DND-41 (cell line): ENCODE measurements at regions not wholly inside any gene's neighbourhood (a gene's known extent, or its start where the extent isn't known, plus 50 kb on each side); places are given as distances from the start of the nearest gene placed in this dataset.

Experiments
- ATAC-seq: fragments of 200-7000 bp; cut with Tn5 transposase; 3 replicates; pipeline ENCODE4 v1.9.1; 2021; ENCODE audit warnings: low read depth; ENCODE audit not compliant: insufficient read depth
- DNase-seq: peaks from one replicate; pipeline ENCODE4 v3.0.0-alpha.2; 2020
- H2AFZ ChIP-seq: 2 replicates; pipeline ENCODE4 v1.6.0; 2012; ENCODE audit warnings: low read depth, low read length
- H3K27ac ChIP-seq: 2 replicates; pipeline ENCODE4 v1.5.1; 2012; ENCODE audit warnings: low read length, inconsistent platforms
- H3K27me3 ChIP-seq: fragments of 200-600 bp; sonication (generic); 2 replicates; pipeline ENCODE4 v1.6.0; 2012; ENCODE audit warnings: low read length, mild to moderate bottlenecking, inconsistent platforms; ENCODE audit not compliant: insufficient read depth, poor library complexity
- H3K36me3 ChIP-seq: 2 replicates; pipeline ENCODE4 v1.5.1; 2012; ENCODE audit warnings: low read length, inconsistent platforms; ENCODE audit not compliant: insufficient read depth
- H3K4me1 ChIP-seq: 2 replicates; pipeline ENCODE4 v1.5.1; 2012; ENCODE audit warnings: mild to moderate bottlenecking, low read length; ENCODE audit not compliant: insufficient read depth
- H3K4me2 ChIP-seq: 2 replicates; pipeline ENCODE4 v1.6.0; 2012; ENCODE audit warnings: mild to moderate bottlenecking, moderate library complexity, low read length, inconsistent platforms; ENCODE audit not compliant: insufficient read depth
- H3K4me3 ChIP-seq, 2 experiments: fragments of 200-600 bp in 1 of 2; shearing (Covaris generic) in 1 of 2; 2 replicates each; pipeline ENCODE4 v1.5.1; 2012 to 2016; ENCODE audit warnings: inconsistent platforms in 2 of 2, low read length in 2 of 2, mild to moderate bottlenecking in 2 of 2, low read depth in 1 of 2, moderate library complexity in 1 of 2
- H3K79me2 ChIP-seq: 2 replicates; pipeline ENCODE4 v1.6.0; 2012; ENCODE audit warnings: low read length, inconsistent platforms; ENCODE audit not compliant: insufficient read depth
- H3K9ac ChIP-seq: 2 replicates; pipeline ENCODE4 v1.6.0; 2012; ENCODE audit warnings: low read depth, mild to moderate bottlenecking, inconsistent platforms, low read length, moderate library complexity
- H3K9me3 ChIP-seq: 2 replicates; pipeline ENCODE4 v1.5.1; 2012; ENCODE audit warnings: low read length, moderate library complexity, mild to moderate bottlenecking, inconsistent platforms; ENCODE audit not compliant: insufficient read depth, severe bottlenecking
- H4K20me1 ChIP-seq: 2 replicates; pipeline ENCODE4 v1.6.0; 2012; ENCODE audit warnings: low read length; ENCODE audit not compliant: insufficient read depth
- EZH2 ChIP-seq: IDR thresholded peaks from 3 replicates; pipeline ENCODE4 v1.6.1; 2012; ENCODE audit warnings: borderline replicate concordance, low read depth, mild to moderate bottlenecking, moderate library complexity, low read length, inconsistent platforms; ENCODE audit not compliant: severe bottlenecking
- TF ChIP-seq, protein P1 (sequence below): IDR thresholded peaks from 2 replicates; pipeline ENCODE4 v1.5.1; 2012; ENCODE audit warnings: borderline replicate concordance, low read length, moderate library complexity, mild to moderate bottlenecking; ENCODE audit not compliant: poor library complexity, severe bottlenecking; ENCODE audit errors: extremely low read depth

DNA sequence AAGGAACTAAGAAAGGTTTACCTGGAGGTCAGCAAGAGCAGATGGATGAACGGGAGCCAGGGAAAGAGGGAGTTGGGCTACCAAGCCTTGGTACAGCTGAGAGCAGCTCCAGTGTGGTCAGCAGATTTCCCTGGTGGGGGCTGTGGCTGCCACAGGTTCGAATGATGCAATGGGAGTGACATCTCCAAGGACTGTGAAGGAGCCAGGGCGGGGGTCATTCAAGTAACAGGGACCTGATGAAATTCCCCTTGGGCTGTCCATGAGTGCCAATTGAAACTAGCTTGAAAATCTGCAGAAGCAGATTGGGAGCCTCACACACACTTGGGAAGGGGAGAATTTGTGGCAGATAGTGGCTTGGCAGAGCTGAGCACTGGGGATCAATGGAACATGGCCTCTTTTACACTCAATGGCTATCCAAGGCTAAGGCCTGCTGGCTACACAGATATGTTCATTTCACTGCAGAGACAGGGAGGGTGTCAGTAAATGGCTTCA is 247.0 kb upstream of the ECI2 start:
- Histone ChIP-seq H3K9me3 (peaks cover 9% of the 10 kb centered on the region), H3K36me3 (no peaks in the 10 kb centered on the region), H3K27me3 (no peaks in the 10 kb centered on the region), H3K4me2 (no peak overlapping the region), H3K9ac (no peak overlapping the region), H3K4me3 (no peak overlapping the region), H3K27ac (no peak overlapping the region), H3K79me2 (no peaks in the 10 kb centered on the region), H3K4me1 (no peaks in the 10 kb centered on the region), H4K20me1 (no peaks in the 10 kb centered on the region), H2AFZ (no peak overlapping the region)
- TF ChIP-seq, protein P1, sequence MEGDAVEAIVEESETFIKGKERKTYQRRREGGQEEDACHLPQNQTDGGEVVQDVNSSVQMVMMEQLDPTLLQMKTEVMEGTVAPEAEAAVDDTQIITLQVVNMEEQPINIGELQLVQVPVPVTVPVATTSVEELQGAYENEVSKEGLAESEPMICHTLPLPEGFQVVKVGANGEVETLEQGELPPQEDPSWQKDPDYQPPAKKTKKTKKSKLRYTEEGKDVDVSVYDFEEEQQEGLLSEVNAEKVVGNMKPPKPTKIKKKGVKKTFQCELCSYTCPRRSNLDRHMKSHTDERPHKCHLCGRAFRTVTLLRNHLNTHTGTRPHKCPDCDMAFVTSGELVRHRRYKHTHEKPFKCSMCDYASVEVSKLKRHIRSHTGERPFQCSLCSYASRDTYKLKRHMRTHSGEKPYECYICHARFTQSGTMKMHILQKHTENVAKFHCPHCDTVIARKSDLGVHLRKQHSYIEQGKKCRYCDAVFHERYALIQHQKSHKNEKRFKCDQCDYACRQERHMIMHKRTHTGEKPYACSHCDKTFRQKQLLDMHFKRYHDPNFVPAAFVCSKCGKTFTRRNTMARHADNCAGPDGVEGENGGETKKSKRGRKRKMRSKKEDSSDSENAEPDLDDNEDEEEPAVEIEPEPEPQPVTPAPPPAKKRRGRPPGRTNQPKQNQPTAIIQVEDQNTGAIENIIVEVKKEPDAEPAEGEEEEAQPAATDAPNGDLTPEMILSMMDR, result no peak
- TF ChIP-seq EZH2, result no peak
- ATAC-seq (no peak), DNase-seq (no peak)

DNA sequence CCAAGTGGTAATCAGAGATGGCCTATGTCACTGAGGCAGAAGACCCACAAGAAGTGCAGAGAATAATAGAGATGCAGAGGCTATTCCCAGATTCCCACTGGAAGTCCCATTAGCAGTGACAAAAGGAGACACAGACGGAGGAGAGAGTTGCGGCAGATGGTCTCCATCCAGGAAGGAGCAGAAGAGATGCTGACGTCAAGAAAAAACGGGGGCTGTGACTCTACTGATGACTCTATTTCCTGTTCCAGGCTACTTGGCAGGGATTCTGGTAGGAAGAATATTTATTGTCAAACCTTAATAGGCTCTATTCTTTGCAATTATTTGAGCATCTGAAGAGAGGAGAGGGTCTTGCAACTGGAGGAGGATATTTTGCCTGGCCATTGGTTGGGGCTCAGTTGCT is 246.0 kb upstream of the ECI2 start:
- no peaks in the 10 kb centered on the region for H3K4me1 ChIP-seq
- no peak overlapping the region for H3K9ac ChIP-seq
- DNase-seq (no peak), ATAC-seq (no peak)
- no peaks in the 10 kb centered on the region for H4K20me1 ChIP-seq
- H3K4me2 ChIP-seq, result no peak overlapping the region
- H3K27ac ChIP-seq, result no peak overlapping the region
- no peaks in the 10 kb centered on the region for H3K79me2 ChIP-seq
- TF ChIP-seq, protein P1, result no peak
- TF ChIP-seq EZH2, result no peak
- no peaks in the 10 kb centered on the region for H3K27me3 ChIP-seq
- no peak overlapping the region for H3K4me3 ChIP-seq
- H3K36me3 ChIP-seq, result no peaks in the 10 kb centered on the region
- no peak overlapping the region for H2AFZ ChIP-seq
- H3K9me3 ChIP-seq, result peaks cover 9% of the 10 kb centered on the region

DNA sequence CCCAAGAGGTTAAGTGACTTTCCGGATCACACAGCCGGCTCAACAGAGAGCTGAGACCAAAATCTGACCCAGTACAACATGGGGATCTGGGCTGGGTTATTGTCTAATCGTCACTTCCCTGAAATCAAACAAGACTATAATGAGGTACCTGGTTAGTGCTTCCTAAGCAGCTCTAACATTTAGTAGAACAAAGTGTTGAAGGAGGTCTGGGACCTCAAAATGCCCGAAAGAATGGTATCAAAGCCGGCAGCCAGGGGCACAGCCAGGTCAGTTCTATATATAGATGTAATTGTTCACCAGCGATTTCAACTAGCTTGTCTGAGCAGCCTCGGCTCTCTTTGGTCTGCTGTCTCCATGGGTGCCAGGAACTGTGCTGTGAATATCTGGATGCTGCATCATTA is 245.5 kb upstream of the ECI2 start:
- ATAC-seq, result no peak
- no peak for TF ChIP-seq EZH2
- TF ChIP-seq, protein P1, result no peak

DNA sequence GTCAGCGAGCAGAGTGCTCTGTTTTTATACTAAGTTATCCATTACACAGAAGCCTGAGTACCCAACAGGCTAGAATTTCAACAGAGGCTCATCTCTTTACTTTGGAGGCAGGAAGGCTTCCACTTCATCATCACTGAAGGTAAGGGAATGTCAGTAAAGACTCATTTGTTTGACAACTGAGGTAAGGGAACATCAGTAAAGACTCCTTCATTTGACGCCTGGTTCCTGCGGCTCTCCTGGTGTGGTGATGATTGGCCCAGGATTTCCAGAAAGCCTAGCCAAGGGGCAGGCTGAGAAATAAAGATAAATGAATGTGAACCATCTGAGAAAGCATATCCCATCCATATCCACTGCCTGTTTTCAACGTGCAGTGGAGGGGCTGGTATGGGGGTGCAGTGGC is 244.6 kb upstream of the ECI2 start:
- Histone ChIP-seq H3K27me3 (no peaks in the 10 kb centered on the region), H3K27ac (no peak overlapping the region), H3K36me3 (no peaks in the 10 kb centered on the region), H2AFZ (no peak overlapping the region), H3K9me3 (peaks cover 9% of the 10 kb centered on the region), H3K4me3 (no peak overlapping the region), H3K4me1 (no peaks in the 10 kb centered on the region), H4K20me1 (no peaks in the 10 kb centered on the region), H3K4me2 (no peak overlapping the region), H3K79me2 (no peaks in the 10 kb centered on the region), H3K9ac (no peak overlapping the region)
- TF ChIP-seq, protein P1, result no peak
- TF ChIP-seq EZH2, result no peak
- ATAC-seq, result no peak
- no peak for DNase-seq

More for the DNA sequence above, 245.5 kb upstream of the ECI2 start:
- H3K9ac ChIP-seq, result no peak overlapping the region
- peaks cover 9% of the 10 kb centered on the region for H3K9me3 ChIP-seq
- no peaks in the 10 kb centered on the region for H3K79me2 ChIP-seq
- no peaks in the 10 kb centered on the region for H3K36me3 ChIP-seq
- no peak overlapping the region for H2AFZ ChIP-seq
- H3K4me1 ChIP-seq, result no peaks in the 10 kb centered on the region
- no peaks in the 10 kb centered on the region for H3K27me3 ChIP-seq
- H3K27ac ChIP-seq, result no peak overlapping the region
- no peak for DNase-seq
- H4K20me1 ChIP-seq, result no peaks in the 10 kb centered on the region
- no peak overlapping the region for H3K4me3 ChIP-seq
- no peak overlapping the region for H3K4me2 ChIP-seq
